WTC11 (cell line): ENCODE measurements at regions not wholly inside any gene's neighbourhood (a gene's known extent, or its start where the extent isn't known, plus 50 kb on each side); places are given as distances from the start of the nearest gene placed in this dataset.

Experiments
- ATAC-seq: fragments of 200-7000 bp; cut with Tn5 transposase; 2 replicates; pipeline ENCODE4 v1.10.0; 2021; ENCODE audit warnings: mild to moderate bottlenecking, moderate library complexity
- CTCF ChIA-PET: fragments of 300-600 bp; sonication (Branson Sonifier 250); formaldehyde crosslinking; loops from one replicate; lab custom pipeline; 2021; ENCODE audit warnings: antibody characterized with exemption; lab: Charles Lee
- POLR2A ChIA-PET: fragments of 350-600 bp; sonication (Branson Sonifier 250); formaldehyde crosslinking; loops from one replicate; lab custom pipeline; 2021; ENCODE audit warnings: antibody characterized with exemption; lab: Charles Lee
- DNase-seq: peaks from one replicate; pipeline ENCODE4 v3.0.0; 2021; ENCODE audit warnings: low spot score
- H3K27ac Mint-ChIP-seq: 2 replicates; pipeline ENCODE4 v1.8.0; 2021; ENCODE audit warnings: mixed read lengths
- H3K27me3 Mint-ChIP-seq: 2 replicates; pipeline ENCODE4 v1.8.0; 2021; ENCODE audit warnings: low read depth, mild to moderate bottlenecking, moderate library complexity, mixed read lengths
- H3K36me3 Mint-ChIP-seq: 2 replicates; pipeline ENCODE4 v1.8.0; 2021; ENCODE audit warnings: mixed read lengths
- H3K4me1 Mint-ChIP-seq: 2 replicates; pipeline ENCODE4 v1.8.0; 2022; ENCODE audit warnings: mixed read lengths
- H3K4me3 Mint-ChIP-seq: 2 replicates; pipeline ENCODE4 v1.8.0; 2021; ENCODE audit warnings: mild to moderate bottlenecking, moderate library complexity, mixed read lengths
- H3K9me3 Mint-ChIP-seq: 2 replicates; pipeline ENCODE4 v1.8.0; 2021; ENCODE audit warnings: mixed read lengths
- AR ChIP-seq: fragments of 250-450 bp; sonication (Bioruptor Pico); IDR thresholded peaks from 2 replicates; pipeline ENCODE4 v1.9.0; 2021; ENCODE audit warnings: mild to moderate bottlenecking
- CDX4 ChIP-seq: fragments of 250-450 bp; sonication (Bioruptor Pico); IDR thresholded peaks from 2 replicates; pipeline ENCODE4 v1.9.0; 2021; ENCODE audit warnings: moderate library complexity, mild to moderate bottlenecking, inconsistent platforms, borderline replicate concordance
- CREB1 ChIP-seq: sonication (generic); formaldehyde crosslinking; IDR thresholded peaks from 2 replicates; pipeline ENCODE4 v1.8.0; 2023; ENCODE audit warnings: mild to moderate bottlenecking, missing genetic modification reagents
- FOXK1 ChIP-seq: sonication (generic); formaldehyde crosslinking; IDR thresholded peaks from 2 replicates; pipeline ENCODE4 v1.8.0; 2022; ENCODE audit warnings: mild to moderate bottlenecking, moderate library complexity, missing genetic modification reagents
- HMGXB4 ChIP-seq: sonication (generic); formaldehyde crosslinking; IDR thresholded peaks from 2 replicates; pipeline ENCODE4 v1.8.1; 2023; ENCODE audit warnings: mild to moderate bottlenecking, moderate library complexity, missing genetic modification reagents
- MXD4 ChIP-seq: fragments of 250-450 bp; sonication (Bioruptor Pico); IDR thresholded peaks from 2 replicates; pipeline ENCODE4 v1.8.0; 2021; ENCODE audit warnings: mild to moderate bottlenecking, moderate library complexity, borderline replicate concordance
- NR1H2 ChIP-seq: sonication (generic); formaldehyde crosslinking; IDR thresholded peaks from 2 replicates; pipeline ENCODE4 v1.9.0; 2021; ENCODE audit warnings: mild to moderate bottlenecking, moderate library complexity, missing genetic modification reagents
- NR3C1 ChIP-seq: sonication (generic); formaldehyde crosslinking; conservative IDR thresholded peaks from 2 replicates; pipeline ENCODE4 v1.8.1; 2023; ENCODE audit warnings: low read depth, mild to moderate bottlenecking, missing genetic modification reagents
- OVOL2 ChIP-seq: fragments of 250-450 bp; sonication (Bioruptor Pico); IDR thresholded peaks from 2 replicates; pipeline ENCODE4 v1.9.0; 2021; ENCODE audit warnings: mild to moderate bottlenecking, borderline replicate concordance
- SP1 ChIP-seq: sonication (generic); formaldehyde crosslinking; conservative IDR thresholded peaks from 2 replicates; pipeline ENCODE4 v1.8.1; 2022; ENCODE audit warnings: missing genetic modification reagents
- ZNF396 ChIP-seq: fragments of 250-450 bp; sonication (Bioruptor Pico); IDR thresholded peaks from 2 replicates; pipeline ENCODE4 v1.8.0; 2021; ENCODE audit warnings: mild to moderate bottlenecking, moderate library complexity, borderline replicate concordance
- ZNF416 ChIP-seq: fragments of 250-450 bp; sonication (Bioruptor Pico); IDR thresholded peaks from 2 replicates; pipeline ENCODE4 v1.9.0; 2021; ENCODE audit warnings: mild to moderate bottlenecking, inconsistent platforms
- TF ChIP-seq, protein P1 (sequence below): fragments of 200-600 bp; IDR thresholded peaks from 2 replicates; pipeline ENCODE4 v1.8.0; 2022; ENCODE audit warnings: antibody characterized with exemption
- TF ChIP-seq, protein P2 (sequence below): sonication (generic); formaldehyde crosslinking; IDR thresholded peaks from 2 replicates; pipeline ENCODE4 v1.8.1; 2022; ENCODE audit warnings: mild to moderate bottlenecking, moderate library complexity, missing genetic modification reagents
- TF ChIP-seq, protein P3 (sequence below): fragments of 250-450 bp; sonication (Bioruptor Pico); IDR thresholded peaks from 2 replicates; pipeline ENCODE4 v2.1.2; 2022; ENCODE audit warnings: mild to moderate bottlenecking, moderate library complexity
- TF ChIP-seq, protein P4 (sequence below): sonication (generic); formaldehyde crosslinking; IDR thresholded peaks from 2 replicates; pipeline ENCODE4 v1.8.0; 2022; ENCODE audit warnings: mild to moderate bottlenecking, missing genetic modification reagents
- TF ChIP-seq, protein P5 (sequence below): sonication (generic); formaldehyde crosslinking; IDR thresholded peaks from 2 replicates; pipeline ENCODE4 v1.8.1; 2023; ENCODE audit warnings: mild to moderate bottlenecking, missing genetic modification reagents
- TF ChIP-seq, protein P6 (sequence below): sonication (generic); formaldehyde crosslinking; conservative IDR thresholded peaks from 2 replicates; pipeline ENCODE4 v1.8.1; 2022; ENCODE audit warnings: mild to moderate bottlenecking, missing genetic modification reagents

- TF ChIP-seq CDX4 (CRISPR knock-in tag) (no peak), NR1H2 (CRISPR knock-in tag) (no peak), ZNF396 (CRISPR knock-in tag) (no peak), HMGXB4 (CRISPR knock-in tag) (0 out of 2 replicates have a peak, but pooled peaks have one; percentile 31), ZNF416 (no peak), NR3C1 (CRISPR knock-in tag) (no peak)
- TF ChIP-seq, protein P1, sequence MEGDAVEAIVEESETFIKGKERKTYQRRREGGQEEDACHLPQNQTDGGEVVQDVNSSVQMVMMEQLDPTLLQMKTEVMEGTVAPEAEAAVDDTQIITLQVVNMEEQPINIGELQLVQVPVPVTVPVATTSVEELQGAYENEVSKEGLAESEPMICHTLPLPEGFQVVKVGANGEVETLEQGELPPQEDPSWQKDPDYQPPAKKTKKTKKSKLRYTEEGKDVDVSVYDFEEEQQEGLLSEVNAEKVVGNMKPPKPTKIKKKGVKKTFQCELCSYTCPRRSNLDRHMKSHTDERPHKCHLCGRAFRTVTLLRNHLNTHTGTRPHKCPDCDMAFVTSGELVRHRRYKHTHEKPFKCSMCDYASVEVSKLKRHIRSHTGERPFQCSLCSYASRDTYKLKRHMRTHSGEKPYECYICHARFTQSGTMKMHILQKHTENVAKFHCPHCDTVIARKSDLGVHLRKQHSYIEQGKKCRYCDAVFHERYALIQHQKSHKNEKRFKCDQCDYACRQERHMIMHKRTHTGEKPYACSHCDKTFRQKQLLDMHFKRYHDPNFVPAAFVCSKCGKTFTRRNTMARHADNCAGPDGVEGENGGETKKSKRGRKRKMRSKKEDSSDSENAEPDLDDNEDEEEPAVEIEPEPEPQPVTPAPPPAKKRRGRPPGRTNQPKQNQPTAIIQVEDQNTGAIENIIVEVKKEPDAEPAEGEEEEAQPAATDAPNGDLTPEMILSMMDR = 0 out of 2 replicates have a peak, but pooled peaks have one; percentile 13
- TF ChIP-seq, protein P2, sequence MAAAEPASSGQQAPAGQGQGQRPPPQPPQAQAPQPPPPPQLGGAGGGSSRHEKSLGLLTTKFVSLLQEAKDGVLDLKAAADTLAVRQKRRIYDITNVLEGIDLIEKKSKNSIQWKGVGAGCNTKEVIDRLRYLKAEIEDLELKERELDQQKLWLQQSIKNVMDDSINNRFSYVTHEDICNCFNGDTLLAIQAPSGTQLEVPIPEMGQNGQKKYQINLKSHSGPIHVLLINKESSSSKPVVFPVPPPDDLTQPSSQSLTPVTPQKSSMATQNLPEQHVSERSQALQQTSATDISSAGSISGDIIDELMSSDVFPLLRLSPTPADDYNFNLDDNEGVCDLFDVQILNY (CRISPR knock-in tag) = no peak
- TF ChIP-seq, protein P3, sequence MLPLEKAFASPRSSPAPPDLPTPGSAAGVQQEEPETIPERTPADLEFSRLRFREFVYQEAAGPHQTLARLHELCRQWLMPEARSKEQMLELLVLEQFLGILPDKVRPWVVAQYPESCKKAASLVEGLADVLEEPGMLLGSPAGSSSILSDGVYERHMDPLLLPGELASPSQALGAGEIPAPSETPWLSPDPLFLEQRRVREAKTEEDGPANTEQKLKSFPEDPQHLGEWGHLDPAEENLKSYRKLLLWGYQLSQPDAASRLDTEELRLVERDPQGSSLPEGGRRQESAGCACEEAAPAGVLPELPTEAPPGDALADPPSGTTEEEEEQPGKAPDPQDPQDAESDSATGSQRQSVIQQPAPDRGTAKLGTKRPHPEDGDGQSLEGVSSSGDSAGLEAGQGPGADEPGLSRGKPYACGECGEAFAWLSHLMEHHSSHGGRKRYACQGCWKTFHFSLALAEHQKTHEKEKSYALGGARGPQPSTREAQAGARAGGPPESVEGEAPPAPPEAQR (CRISPR knock-in tag) = no peak
Observed at GRCh38 chr1:228650141-228650540, 85.1 kb upstream of the RHOU start (continued).

DNA sequence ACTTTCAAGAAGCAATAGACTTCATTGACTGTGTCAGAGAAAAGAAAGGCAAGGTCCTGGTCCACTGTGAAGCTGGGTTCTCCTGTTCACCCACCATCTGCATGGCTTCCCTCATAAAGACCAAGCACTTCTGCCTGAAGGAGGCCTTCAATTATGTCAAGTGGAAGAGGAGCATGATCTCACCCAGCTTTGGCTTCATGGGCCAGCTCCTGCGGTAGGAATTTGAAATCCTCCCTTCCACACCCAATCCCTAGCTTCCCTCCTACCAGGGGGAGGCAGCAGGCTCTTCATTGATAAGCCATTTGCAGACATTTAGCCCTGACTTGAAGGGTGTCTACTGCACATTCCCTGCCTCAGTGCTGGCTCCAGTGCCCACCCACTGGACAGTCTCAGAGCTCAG lies 84.3 kb upstream of the RHOU start:
- DNase-seq (no peak), ATAC-seq (no peak)
- ChIA-PET POLR2A (no interaction called here), CTCF (interaction anchor here (1.1 kb wide), 1 partner anchor 604 kb away, joined by 7 read pairs; no protein-coding TSS in a partner anchor)
- H3K36me3 Mint-ChIP-seq = no peaks in the 10 kb centered on the region
- peaks cover 60% of the 10 kb centered on the region for H3K27me3 Mint-ChIP-seq
- no peaks in the 10 kb centered on the region for H3K9me3 Mint-ChIP-seq
- TF ChIP-seq, protein P4, sequence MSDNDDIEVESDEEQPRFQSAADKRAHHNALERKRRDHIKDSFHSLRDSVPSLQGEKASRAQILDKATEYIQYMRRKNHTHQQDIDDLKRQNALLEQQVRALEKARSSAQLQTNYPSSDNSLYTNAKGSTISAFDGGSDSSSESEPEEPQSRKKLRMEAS (CRISPR knock-in tag) = no peak
- no peak for TF ChIP-seq MXD4 (CRISPR knock-in tag)
- TF ChIP-seq NR1H2 (CRISPR knock-in tag) = no peak
- TF ChIP-seq, protein P5, sequence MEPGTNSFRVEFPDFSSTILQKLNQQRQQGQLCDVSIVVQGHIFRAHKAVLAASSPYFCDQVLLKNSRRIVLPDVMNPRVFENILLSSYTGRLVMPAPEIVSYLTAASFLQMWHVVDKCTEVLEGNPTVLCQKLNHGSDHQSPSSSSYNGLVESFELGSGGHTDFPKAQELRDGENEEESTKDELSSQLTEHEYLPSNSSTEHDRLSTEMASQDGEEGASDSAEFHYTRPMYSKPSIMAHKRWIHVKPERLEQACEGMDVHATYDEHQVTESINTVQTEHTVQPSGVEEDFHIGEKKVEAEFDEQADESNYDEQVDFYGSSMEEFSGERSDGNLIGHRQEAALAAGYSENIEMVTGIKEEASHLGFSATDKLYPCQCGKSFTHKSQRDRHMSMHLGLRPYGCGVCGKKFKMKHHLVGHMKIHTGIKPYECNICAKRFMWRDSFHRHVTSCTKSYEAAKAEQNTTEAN = no peak
- no peak overlapping the region for H3K27ac Mint-ChIP-seq
- H3K4me3 Mint-ChIP-seq = no peak overlapping the region
- peaks cover 16% of the 10 kb centered on the region for H3K4me1 Mint-ChIP-seq

DNA sequence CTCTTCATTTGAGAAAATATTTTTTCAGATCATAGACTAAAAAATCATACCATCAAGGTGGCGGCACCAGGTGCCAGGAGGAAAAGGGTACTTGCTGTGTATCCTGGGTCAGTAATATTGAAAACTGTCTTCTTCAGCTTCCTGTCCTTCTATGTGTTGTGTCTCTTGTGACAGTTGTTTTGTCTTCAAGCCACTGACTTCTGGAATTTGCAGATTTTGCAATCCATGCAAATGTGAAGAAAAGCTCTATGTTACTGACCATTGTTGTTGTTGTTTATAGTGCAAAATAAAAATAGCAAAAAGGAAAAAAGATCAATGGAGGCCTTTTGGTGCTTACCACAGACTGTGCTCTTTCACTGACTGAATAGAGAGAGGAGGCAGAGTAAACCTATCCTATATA lies 83.2 kb upstream of the RHOU start:
- Mint-ChIP-seq H3K4me1 (peaks cover 16% of the 10 kb centered on the region), H3K27me3 (peaks cover 52% of the 10 kb centered on the region)
- POLR2A ChIA-PET = no interaction called here
- TF ChIP-seq, protein P6, sequence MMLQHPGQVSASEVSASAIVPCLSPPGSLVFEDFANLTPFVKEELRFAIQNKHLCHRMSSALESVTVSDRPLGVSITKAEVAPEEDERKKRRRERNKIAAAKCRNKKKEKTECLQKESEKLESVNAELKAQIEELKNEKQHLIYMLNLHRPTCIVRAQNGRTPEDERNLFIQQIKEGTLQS = no peak
- TF ChIP-seq AR = no peak
- TF ChIP-seq FOXK1 (CRISPR knock-in tag) = no peak
- no peak for TF ChIP-seq CREB1 (CRISPR knock-in tag)
- no peak for TF ChIP-seq SP1
- no peak for TF ChIP-seq OVOL2

More for the DNA sequence above, 83.2 kb upstream of the RHOU start:
- no peaks in the 10 kb centered on the region for H3K9me3 Mint-ChIP-seq
- ATAC-seq (no peak), DNase-seq (no peak)
- H3K36me3 Mint-ChIP-seq = no peaks in the 10 kb centered on the region
- no peak overlapping the region for H3K4me3 Mint-ChIP-seq
- H3K27ac Mint-ChIP-seq = no peak overlapping the region
- CTCF ChIA-PET = no interaction called here
